ENCODE measurements at regions not wholly inside any gene's neighbourhood (a gene's known extent, or its start where the extent isn't known, plus 50 kb on each side); places are given as distances from the start of the nearest gene placed in this dataset.

GRCh38 chr3:161555320-161555719 lies 58.7 kb downstream of the OTOL1 start:
- DNase-seq: no peak

- no peak for DNase-seq
These were observed 59.9 kb downstream of the OTOL1 start for GRCh38 chr3:161556533-161556932.

GRCh38 chr3:161556941-161557340 lies 60.3 kb downstream of the OTOL1 start:
- no peak for DNase-seq

GRCh38 chr3:161557445-161558150 lies 61.0 kb downstream of the OTOL1 start:
- DNase-seq: no peak

GRCh38 chr3:161558236-161558635 lies 61.6 kb downstream of the OTOL1 start:
- no peak for DNase-seq

GRCh38 chr3:161559177-161559998 lies 62.8 kb downstream of the OTOL1 start:
- DNase-seq: no peak

- no peak for DNase-seq
These were observed 63.5 kb downstream of the OTOL1 start for GRCh38 chr3:161560008-161560637.

- no peak for DNase-seq
These were observed 71.2 kb downstream of the OTOL1 start for GRCh38 chr3:161567577-161568361.

- DNase-seq: no peak
These were observed 72.1 kb downstream of the OTOL1 start for GRCh38 chr3:161568671-161569070.

GRCh38 chr3:161571951-161572350 lies 75.3 kb downstream of the OTOL1 start:
- no peak for DNase-seq

- no peak for DNase-seq
These were observed 76.5 kb downstream of the OTOL1 start for GRCh38 chr3:161573136-161573535.

GRCh38 chr3:161575901-161576300 lies 79.3 kb downstream of the OTOL1 start:
- no peak for DNase-seq

GRCh38 chr3:161576311-161576710 lies 79.7 kb downstream of the OTOL1 start:
- DNase-seq: no peak

- DNase-seq: no peak
These were observed 80.3 kb downstream of the OTOL1 start for GRCh38 chr3:161576714-161577510.

GRCh38 chr3:161577662-161578061 lies 81.1 kb downstream of the OTOL1 start:
- DNase-seq: no peak

GRCh38 chr3:161579395-161580126 lies 83.0 kb downstream of the OTOL1 start:
- DNase-seq: no peak

- no peak for DNase-seq
These were observed 89.3 kb downstream of the OTOL1 start for GRCh38 chr3:161585922-161586321.

GRCh38 chr3:161586556-161587235 lies 90.1 kb downstream of the OTOL1 start:
- no peak for DNase-seq

- DNase-seq: no peak
These were observed 102.0 kb downstream of the OTOL1 start for GRCh38 chr3:161598639-161599038.

GRCh38 chr3:161599697-161600096 lies 103.1 kb downstream of the OTOL1 start:
- no peak for DNase-seq

- DNase-seq: no peak
These were observed 103.6 kb downstream of the OTOL1 start for GRCh38 chr3:161600173-161600572.
